Kidney (tissue), 13 donors: ENCODE measurements at regions not wholly inside any gene's neighbourhood (a gene's known extent, or its start where the extent isn't known, plus 50 kb on each side); places are given as distances from the start of the nearest gene placed in this dataset.

Source experiments
- DNase-seq, 5 donors: peaks; one replicate each; pipeline ENCODE4 v3.0.0-alpha.2; 2013 to 2020
- FAIRE-seq: peaks from 2 replicates; lab custom pipeline; 2012; peaks lifted over from hg19 to GRCh38; lab: Jason Lieb, UNC
- H3K27ac ChIP-seq, 2 donors: one replicate each; pipeline ENCODE4 v1.7.0; 2013; ENCODE audit warnings: low read depth in 2 of 2, low read length in 2 of 2, inconsistent platforms in 1 of 2
- H3K27me3 ChIP-seq: one replicate; pipeline ENCODE4 v1.7.1; 2013; ENCODE audit warnings: low read length, inconsistent platforms; ENCODE audit not compliant: control insufficient read depth, insufficient read depth
- H3K36me3 ChIP-seq, 3 donors: one replicate each; pipeline versions ENCODE4 v1.7.0 to v1.7.1; 2013; ENCODE audit warnings: low read length in 3 of 3, control low read depth in 1 of 3, inconsistent platforms in 1 of 3; ENCODE audit not compliant: insufficient read depth in 3 of 3, control insufficient read depth in 2 of 3
- H3K4me1 ChIP-seq, 3 donors: one replicate each; pipeline versions ENCODE4 v1.7.0 to v1.7.1; 2013; ENCODE audit warnings: low read length in 3 of 3, inconsistent platforms in 1 of 3, low read depth in 1 of 3; ENCODE audit not compliant: control insufficient read depth in 2 of 3, insufficient read depth in 2 of 3
- H3K4me3 ChIP-seq, 3 donors: one replicate each; pipeline versions ENCODE4 v1.7.0 to v1.8.1; 2013; ENCODE audit warnings: low read length in 3 of 3, control low read depth in 1 of 3, inconsistent platforms in 1 of 3
- H3K9ac ChIP-seq, 3 donors: one replicate each; pipeline versions ENCODE4 v1.7.0 to v1.7.1; 2013; ENCODE audit warnings: low read length in 3 of 3, control low read depth in 1 of 3, inconsistent platforms in 1 of 3
- H3K9me3 ChIP-seq, 3 donors: one replicate each; pipeline versions ENCODE4 v1.7.0 to v1.7.1; 2013; ENCODE audit warnings: low read length in 3 of 3, control low read depth in 1 of 3, inconsistent platforms in 1 of 3; ENCODE audit not compliant: control insufficient read depth in 2 of 3, insufficient read depth in 1 of 3
- intact Hi-C: fragments of 100-400 bp; cut with DNase I; formaldehyde crosslinking; loops from one replicate; pipeline ENCODE4 v1.11.1; 2022
- TF ChIP-seq, protein P1 (sequence below): IDR thresholded peaks from 3 replicates; pipeline ENCODE4 v1.5.1; 2012; ENCODE audit warnings: mild to moderate bottlenecking, moderate library complexity, borderline replicate concordance; ENCODE audit not compliant: insufficient read depth; ENCODE audit errors: extremely low read depth
- donor health status: control.
- donor health status: control.
- donor health status: control.
- donor health status: control.
- donor health status: control.
- donor health status: DM: yes; HTN: yes; CAD: no.
- donor health status: Normal renal cell carcinoma (clear cell type).

DNA sequence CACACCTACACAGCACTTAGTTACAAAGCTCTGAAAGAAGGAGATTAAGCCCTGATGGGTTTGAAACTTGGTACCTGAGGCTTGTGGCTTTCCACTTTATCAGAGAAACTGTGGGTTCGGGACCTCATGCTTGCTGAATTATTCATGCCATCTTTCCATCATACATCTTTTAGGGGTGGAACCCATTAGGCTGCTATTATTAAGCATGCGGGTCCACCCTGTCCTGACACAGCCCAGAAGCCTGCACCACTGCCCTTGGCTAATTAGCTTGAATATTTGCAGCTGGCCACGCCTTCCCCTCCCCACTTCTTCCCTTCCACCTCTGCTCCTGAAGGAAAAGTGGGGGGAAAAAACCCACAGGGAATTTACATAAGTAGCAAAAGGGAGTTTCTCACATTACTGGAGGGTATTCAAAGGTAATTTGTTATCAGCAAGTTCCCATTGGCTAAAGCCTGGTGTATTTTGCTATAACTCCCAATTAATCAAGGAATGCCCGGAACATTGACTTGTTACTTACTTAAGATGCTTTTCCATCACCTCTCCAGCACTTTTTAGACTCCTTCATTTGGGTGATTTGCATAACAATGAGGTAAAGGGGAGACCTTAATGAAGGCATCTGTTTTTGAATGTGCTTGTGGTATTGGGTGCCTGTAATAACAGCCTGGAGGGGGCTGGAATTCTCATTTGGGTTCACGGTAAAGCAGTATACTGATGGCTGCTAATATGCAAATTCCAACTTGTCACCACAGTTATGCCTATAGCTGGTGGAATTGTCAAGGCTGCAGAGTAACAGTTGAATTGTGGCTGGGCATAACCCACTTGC, 231.7 kb upstream of the GATB start:
- H3K9ac ChIP-seq = no peak overlapping the region
- FAIRE-seq (no peak), DNase-seq (no peak)
- intact Hi-C loops = no loop called here
- H3K36me3 ChIP-seq = no peaks in the 10 kb centered on the region
- no peaks in the 10 kb centered on the region for H3K9me3 ChIP-seq
- H3K27me3 ChIP-seq = no peaks in the 10 kb centered on the region
- H3K4me3 ChIP-seq = no peak overlapping the region
- TF ChIP-seq, protein P1, sequence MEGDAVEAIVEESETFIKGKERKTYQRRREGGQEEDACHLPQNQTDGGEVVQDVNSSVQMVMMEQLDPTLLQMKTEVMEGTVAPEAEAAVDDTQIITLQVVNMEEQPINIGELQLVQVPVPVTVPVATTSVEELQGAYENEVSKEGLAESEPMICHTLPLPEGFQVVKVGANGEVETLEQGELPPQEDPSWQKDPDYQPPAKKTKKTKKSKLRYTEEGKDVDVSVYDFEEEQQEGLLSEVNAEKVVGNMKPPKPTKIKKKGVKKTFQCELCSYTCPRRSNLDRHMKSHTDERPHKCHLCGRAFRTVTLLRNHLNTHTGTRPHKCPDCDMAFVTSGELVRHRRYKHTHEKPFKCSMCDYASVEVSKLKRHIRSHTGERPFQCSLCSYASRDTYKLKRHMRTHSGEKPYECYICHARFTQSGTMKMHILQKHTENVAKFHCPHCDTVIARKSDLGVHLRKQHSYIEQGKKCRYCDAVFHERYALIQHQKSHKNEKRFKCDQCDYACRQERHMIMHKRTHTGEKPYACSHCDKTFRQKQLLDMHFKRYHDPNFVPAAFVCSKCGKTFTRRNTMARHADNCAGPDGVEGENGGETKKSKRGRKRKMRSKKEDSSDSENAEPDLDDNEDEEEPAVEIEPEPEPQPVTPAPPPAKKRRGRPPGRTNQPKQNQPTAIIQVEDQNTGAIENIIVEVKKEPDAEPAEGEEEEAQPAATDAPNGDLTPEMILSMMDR = no peak
- H3K27ac ChIP-seq = no peak overlapping the region
- H3K4me1 ChIP-seq = no peaks in the 10 kb centered on the region

DNA sequence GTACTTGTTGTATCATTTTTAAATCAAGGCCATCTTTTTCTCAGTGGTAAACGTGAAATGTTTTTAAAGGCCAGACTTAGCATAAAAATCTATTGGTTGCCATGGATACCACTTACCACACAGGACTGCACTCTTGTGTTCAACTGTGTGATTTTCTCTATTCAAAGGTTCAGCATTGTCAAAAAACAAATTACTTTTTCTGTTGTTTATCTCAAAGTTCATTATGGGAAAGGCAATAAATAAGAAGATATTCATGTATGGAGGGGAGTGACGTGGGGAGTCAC, 231.0 kb upstream of the GATB start:
- H3K27me3 ChIP-seq = no peaks in the 10 kb centered on the region
- FAIRE-seq = no peak

DNA sequence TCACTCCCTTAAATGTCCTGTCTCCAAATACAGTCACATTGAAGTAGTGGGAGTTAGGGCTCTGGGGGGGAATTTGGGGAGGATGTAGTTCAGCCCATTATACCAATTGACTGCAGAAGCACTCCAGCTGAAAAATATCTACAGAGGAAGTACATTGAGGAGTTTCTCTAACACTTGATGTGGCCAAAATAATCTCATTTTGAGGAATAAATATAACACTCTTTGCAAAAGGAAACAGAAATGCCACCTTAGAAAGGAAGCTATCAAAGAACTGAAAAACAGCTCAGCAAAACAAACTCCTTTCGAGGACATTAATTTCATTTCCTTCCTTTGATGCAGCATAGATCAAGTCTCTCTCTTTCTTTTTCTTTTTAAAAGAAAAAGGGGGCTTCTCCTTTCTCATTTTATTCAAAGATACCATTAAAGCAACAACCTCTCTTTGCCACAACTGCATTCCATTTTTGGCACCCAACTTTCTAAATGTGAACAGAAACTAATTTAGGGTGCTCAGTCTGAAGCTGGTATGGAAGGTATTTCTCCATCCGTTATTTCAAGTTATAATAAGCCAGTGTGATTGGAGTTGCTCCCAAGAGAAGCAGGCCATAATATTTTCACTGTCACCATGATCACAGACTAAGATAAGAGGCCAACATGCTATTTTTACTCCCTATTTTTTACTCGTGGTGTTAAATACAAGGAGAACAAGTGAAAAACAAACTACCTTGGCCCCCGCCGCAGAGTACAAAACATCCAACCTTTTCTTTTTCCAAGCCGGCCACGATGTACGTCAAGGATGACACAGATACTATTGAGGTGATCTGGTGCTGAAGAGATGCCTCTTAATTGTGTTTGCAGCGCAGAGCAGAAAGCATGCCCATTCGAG, 230.4 kb upstream of the GATB start:
- no peak for FAIRE-seq

More for the DNA sequence above, 231.0 kb upstream of the GATB start:
- Histone ChIP-seq H3K9me3 (no peaks in the 10 kb centered on the region), H3K9ac (no peak overlapping the region), H3K4me3 (no peak overlapping the region), H3K36me3 (no peaks in the 10 kb centered on the region), H3K27ac (no peak overlapping the region), H3K4me1 (no peaks in the 10 kb centered on the region)
- DNase-seq = no peak
- TF ChIP-seq, protein P1 = no peak
- intact Hi-C loops = no loop called here

More for the DNA sequence above, 230.4 kb upstream of the GATB start:
- Histone ChIP-seq H3K4me3 (no peak overlapping the region), H3K9me3 (no peaks in the 10 kb centered on the region), H3K27me3 (no peaks in the 10 kb centered on the region), H3K9ac (no peak overlapping the region), H3K4me1 (no peaks in the 10 kb centered on the region), H3K36me3 (no peaks in the 10 kb centered on the region), H3K27ac (no peak overlapping the region)
- intact Hi-C loops = no loop called here
- peak in 1 of 5 donors; percentile 42 for DNase-seq
- TF ChIP-seq, protein P1 = no peak
